Right lobe of liver (tissue), 6 donors: ENCODE measurements at regions not wholly inside any gene's neighbourhood (a gene's known extent, or its start where the extent isn't known, plus 50 kb on each side); places are given as distances from the start of the nearest gene placed in this dataset.

ENCODE experiments used
- ATAC-seq, 4 donors: fragments of 200-7000 bp; cut with Tn5 transposase; one replicate each; pipeline ENCODE4 v1.9.1; 2020; ENCODE audit warnings: mild to moderate bottlenecking in 4 of 4, moderate library complexity in 4 of 4
- DNase-seq, 3 donors: peaks; one replicate each; pipeline ENCODE4 v3.0.0-alpha.2; 2020
- H3K27ac ChIP-seq, 3 donors: fragments of 200-600 bp; one replicate each; pipeline ENCODE4 v1.8.0; 2022
- H3K27me3 ChIP-seq, 2 donors: fragments of 200-600 bp; one replicate each; pipeline ENCODE4 v1.8.0; 2022
- H3K36me3 ChIP-seq, 4 donors: fragments of 200-600 bp; sonication (generic) in 1 of 4; one replicate each; pipeline versions ENCODE4 v1.5.1 to v1.8.0; 2017 to 2022; ENCODE audit warnings: control low read depth in 1 of 4
- H3K4me1 ChIP-seq, 4 donors: fragments of 200-600 bp; sonication (generic) in 1 of 4; one replicate each; pipeline versions ENCODE4 v1.5.1 to v1.8.0; 2017 to 2022; ENCODE audit warnings: control low read depth in 1 of 4
- H3K4me3 ChIP-seq, 3 donors: fragments of 200-600 bp; one replicate each; pipeline ENCODE4 v1.8.0; 2022
- H3K9me3 ChIP-seq, 4 donors: fragments of 200-600 bp; sonication (generic) in 1 of 4; one replicate each; pipeline versions ENCODE4 v1.5.1 to v1.8.0; 2017 to 2022; ENCODE audit warnings: control low read depth in 1 of 4
- POLR2A ChIP-seq: fragments of 450-650 bp; IDR thresholded peaks from one replicate; pipeline ENCODE4 v1.6.1; 2017; ENCODE audit warnings: antibody characterized with exemption, mild to moderate bottlenecking
- WGBS: methylation state at CpG from one replicate; pipeline ENCODE4 v1.1.6; 2018; ENCODE audit warnings: low coverage, low lambda C conversion rate; ENCODE audit not compliant: insufficient coverage; ENCODE audit errors: missing lambda C conversion rate; 5-methylcytosine and 5-hydroxymethylcytosine counted together
- intact Hi-C, 2 donors: fragments of 100-400 bp; cut with DNase I; formaldehyde crosslinking; loops; one replicate each; pipeline versions ENCODE4 v1.11.2 to v1.14.1; 2022
- TF ChIP-seq, protein P1 (sequence below), 4 donors: fragments of 200-600 bp in 3 of 4; fragments of 450-650 bp in 1 of 4; IDR thresholded peaks; one replicate each; pipeline versions ENCODE4 v1.5.1 to v1.8.0; 2016 to 2022; ENCODE audit warnings: antibody characterized with exemption in 4 of 4, mild to moderate bottlenecking in 2 of 4
- donor health status: DM: no; HTN: yes; CAD: no.
- donor health status: DM: no; HTN: no; CAD: no.
- donor health status: DM: no; HTN: no; CAD: no.
- donor health status: DM: no; HTN: yes; CAD: no.
- donor health status: DM: no; HTN: yes; CAD: no.

DNA sequence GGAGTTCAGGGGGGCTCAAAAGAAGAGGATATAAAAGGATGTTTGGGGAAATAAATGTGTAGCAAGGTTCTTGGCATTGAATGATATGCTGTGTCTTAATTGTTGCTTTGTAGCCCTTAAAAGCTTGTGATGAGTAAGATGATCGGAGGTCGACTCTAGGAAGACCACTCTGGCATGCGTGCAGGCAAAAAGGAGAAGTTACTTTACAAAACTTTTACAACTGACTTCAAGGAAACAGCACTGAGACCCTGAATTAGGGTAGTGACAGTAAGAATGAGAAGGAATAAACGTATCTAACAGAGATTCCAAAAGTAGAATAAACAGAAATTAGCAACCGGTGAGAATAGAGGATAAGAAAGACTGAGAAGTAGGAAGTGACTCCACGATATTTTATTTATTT lies 228.7 kb upstream of the TANK start:
- H3K9me3 ChIP-seq, result no peaks in the 10 kb centered on the region
- ATAC-seq, result no peak
- 58% methylated on average over 6 of the region's 6 CpGs for WGBS
- intact Hi-C loops, result no loop called here
- H3K4me1 ChIP-seq, result no peaks in the 10 kb centered on the region
- no peak overlapping the region for H3K27ac ChIP-seq
- H3K36me3 ChIP-seq, result no peaks in the 10 kb centered on the region
- no peak overlapping the region for H3K4me3 ChIP-seq
- no peaks in the 10 kb centered on the region for H3K27me3 ChIP-seq
- no peak for TF ChIP-seq POLR2A
- TF ChIP-seq, protein P1, sequence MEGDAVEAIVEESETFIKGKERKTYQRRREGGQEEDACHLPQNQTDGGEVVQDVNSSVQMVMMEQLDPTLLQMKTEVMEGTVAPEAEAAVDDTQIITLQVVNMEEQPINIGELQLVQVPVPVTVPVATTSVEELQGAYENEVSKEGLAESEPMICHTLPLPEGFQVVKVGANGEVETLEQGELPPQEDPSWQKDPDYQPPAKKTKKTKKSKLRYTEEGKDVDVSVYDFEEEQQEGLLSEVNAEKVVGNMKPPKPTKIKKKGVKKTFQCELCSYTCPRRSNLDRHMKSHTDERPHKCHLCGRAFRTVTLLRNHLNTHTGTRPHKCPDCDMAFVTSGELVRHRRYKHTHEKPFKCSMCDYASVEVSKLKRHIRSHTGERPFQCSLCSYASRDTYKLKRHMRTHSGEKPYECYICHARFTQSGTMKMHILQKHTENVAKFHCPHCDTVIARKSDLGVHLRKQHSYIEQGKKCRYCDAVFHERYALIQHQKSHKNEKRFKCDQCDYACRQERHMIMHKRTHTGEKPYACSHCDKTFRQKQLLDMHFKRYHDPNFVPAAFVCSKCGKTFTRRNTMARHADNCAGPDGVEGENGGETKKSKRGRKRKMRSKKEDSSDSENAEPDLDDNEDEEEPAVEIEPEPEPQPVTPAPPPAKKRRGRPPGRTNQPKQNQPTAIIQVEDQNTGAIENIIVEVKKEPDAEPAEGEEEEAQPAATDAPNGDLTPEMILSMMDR (IDR thresholded peaks at IDR 0.05), result no peak
- DNase-seq, result no peak

DNA sequence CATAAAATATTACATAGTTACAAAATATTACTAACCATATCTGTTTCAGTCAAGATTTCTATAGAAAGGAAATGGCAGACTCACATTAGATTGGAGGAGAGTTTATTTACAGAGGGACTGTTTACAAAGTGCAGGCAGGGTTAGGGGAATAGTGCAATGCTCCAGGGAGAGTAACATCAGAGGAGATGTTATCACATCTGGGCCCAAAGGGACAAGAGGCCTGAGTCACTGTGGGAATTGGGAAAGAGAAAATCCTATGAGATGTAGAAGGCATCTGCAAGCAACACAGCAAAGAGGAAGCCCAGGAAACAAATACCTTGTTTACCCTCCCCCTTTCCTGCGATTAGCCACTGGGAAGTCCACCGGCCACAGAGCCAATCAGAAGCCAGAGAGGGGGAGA lies 227.3 kb upstream of the TANK start:
- no peak for TF ChIP-seq POLR2A
- H3K9me3 ChIP-seq, result no peaks in the 10 kb centered on the region
- no peaks in the 10 kb centered on the region for H3K4me1 ChIP-seq
- intact Hi-C loops, result no loop called here
- no peak overlapping the region for H3K27ac ChIP-seq
- peak in 2 of 4 donors; percentile 33 to 45 for ATAC-seq
- no CpG with 5 or more reads among the region's 2 CpGs for WGBS
- H3K4me3 ChIP-seq, result no peak overlapping the region
- no peaks in the 10 kb centered on the region for H3K27me3 ChIP-seq
- DNase-seq, result no peak
- H3K36me3 ChIP-seq, result no peaks in the 10 kb centered on the region

DNA sequence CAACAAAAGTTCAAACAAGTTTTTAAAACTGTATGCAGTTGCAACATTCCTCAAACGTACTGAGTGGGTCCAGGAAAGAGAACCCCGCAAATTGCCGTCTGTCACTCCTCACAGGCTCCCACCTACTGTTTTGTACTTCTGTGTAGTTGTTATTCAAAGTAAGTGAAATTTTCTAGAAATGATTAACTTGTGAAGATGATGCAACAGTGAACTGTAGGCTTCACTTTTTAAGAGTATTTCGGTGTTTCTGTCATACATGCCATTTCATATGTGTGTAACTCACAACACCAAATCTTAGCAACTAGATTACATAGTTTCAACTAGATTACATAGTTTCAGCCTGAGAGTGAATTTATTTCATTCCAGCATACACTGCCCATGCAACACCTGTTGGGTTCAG lies 226.0 kb upstream of the TANK start:
- 26% methylated on average over 4 of the region's 4 CpGs for WGBS
- Histone ChIP-seq H3K4me1 (no peaks in the 10 kb centered on the region), H3K9me3 (no peaks in the 10 kb centered on the region), H3K4me3 (no peak overlapping the region), H3K27ac (no peak overlapping the region), H3K27me3 (no peaks in the 10 kb centered on the region), H3K36me3 (no peaks in the 10 kb centered on the region)
- ATAC-seq, result peak; percentile 36 to 76 (median 51)
- intact Hi-C loops, result no loop called here
- TF ChIP-seq POLR2A, result no peak
- TF ChIP-seq, protein P1 (IDR thresholded peaks at IDR 0.05), result no peak
- DNase-seq, result no peak

DNA sequence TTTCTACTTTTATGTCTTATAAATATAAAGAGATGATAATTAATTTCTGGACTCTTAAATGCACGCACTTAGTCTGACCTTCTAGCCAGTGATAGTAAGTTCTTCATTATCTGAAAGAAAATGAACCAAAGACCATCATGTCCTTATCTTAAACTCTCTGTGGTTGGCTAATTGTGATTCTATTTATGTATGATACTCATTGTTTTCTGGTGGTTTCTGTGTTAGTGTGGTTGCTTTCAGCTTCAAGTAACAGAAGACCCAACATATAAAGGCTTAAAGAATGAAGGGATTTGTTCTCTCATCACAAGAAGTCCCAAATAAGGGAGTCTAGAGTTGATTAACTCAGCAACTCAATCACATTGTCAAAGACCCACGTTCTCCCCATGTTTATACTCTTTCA lies 225.2 kb upstream of the TANK start:
- 76% methylated on average over 2 of the region's 2 CpGs for WGBS
- DNase-seq, result no peak
- no peaks in the 10 kb centered on the region for H3K4me1 ChIP-seq
- H3K27me3 ChIP-seq, result no peaks in the 10 kb centered on the region
- no peaks in the 10 kb centered on the region for H3K9me3 ChIP-seq
- ATAC-seq, result no peak
- intact Hi-C loops, result no loop called here
- H3K27ac ChIP-seq, result no peak overlapping the region
- H3K36me3 ChIP-seq, result no peaks in the 10 kb centered on the region
- H3K4me3 ChIP-seq, result no peak overlapping the region
- TF ChIP-seq, protein P1 (IDR thresholded peaks at IDR 0.05), result no peak
- TF ChIP-seq POLR2A, result no peak

DNA sequence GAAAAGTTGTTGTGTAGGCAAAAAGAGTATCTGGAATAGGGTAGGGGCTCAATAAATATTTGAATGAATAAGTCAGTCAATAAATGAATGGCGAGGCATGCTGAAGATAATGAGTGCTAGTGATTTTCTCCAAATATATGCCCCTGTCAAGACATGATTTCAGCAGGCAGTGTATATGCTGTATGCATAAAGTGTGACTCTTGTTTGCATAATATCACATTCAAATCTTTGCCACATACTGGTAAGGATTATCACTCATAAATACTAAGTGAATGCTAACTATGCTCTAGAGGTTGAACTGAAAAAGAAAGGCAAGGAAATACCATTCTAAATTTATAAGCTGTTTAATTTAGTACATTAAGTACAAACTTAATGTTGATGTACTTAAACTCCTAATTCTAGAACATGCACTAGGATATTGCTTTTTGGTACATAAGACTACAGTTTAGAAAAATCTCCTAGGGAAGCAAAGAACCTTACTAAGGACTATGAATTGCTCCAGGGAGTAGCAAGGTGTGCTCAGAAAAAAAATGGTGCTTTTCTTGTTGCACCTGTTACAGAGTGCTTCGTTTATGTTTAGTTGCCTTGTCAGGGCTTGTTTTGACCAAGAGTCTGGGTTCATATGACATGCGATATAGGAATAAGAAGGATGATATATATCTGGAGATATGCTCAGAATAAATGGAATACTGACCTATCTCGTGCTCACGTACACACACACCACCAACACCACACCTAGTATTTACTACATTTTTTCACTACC lies 224.0 kb upstream of the TANK start:
- DNase-seq (no peak), ATAC-seq (no peak)
- 86% methylated on average over 5 of the region's 5 CpGs for WGBS
- no peaks in the 10 kb centered on the region for H3K27me3 ChIP-seq
- no peak for TF ChIP-seq POLR2A
- TF ChIP-seq, protein P1 (IDR thresholded peaks at IDR 0.05), result no peak
- H3K36me3 ChIP-seq, result no peaks in the 10 kb centered on the region
- no peak overlapping the region for H3K4me3 ChIP-seq
- no peaks in the 10 kb centered on the region for H3K4me1 ChIP-seq
- intact Hi-C loops, result no loop called here
- H3K27ac ChIP-seq, result no peak overlapping the region
- H3K9me3 ChIP-seq, result no peaks in the 10 kb centered on the region
